CD4-positive, alpha-beta T cell (primary cell): ENCODE measurements at regions not wholly inside any gene's neighbourhood (a gene's known extent, or its start where the extent isn't known, plus 50 kb on each side); places are given as distances from the start of the nearest gene placed in this dataset.

ENCODE experiments used
- ATAC-seq: fragments of 200-7000 bp; cut with Tn5 transposase; one replicate; pipeline ENCODE4 v1.10.0; 2022; ENCODE audit warnings: mild to moderate bottlenecking; ENCODE audit not compliant: poor library complexity
- CTCF ChIA-PET: fragments of 350-600 bp; sonication (Branson Sonifier 250); formaldehyde crosslinking; loops from one replicate; lab custom pipeline; 2021; ENCODE audit warnings: antibody characterized with exemption, inconsistent platforms; lab: Charles Lee
- POLR2A ChIA-PET: fragments of 350-600 bp; sonication (Branson Sonifier 250); formaldehyde crosslinking; loops from one replicate; lab custom pipeline; 2021; ENCODE audit warnings: antibody characterized with exemption, inconsistent platforms; lab: Charles Lee
- DNase-seq, 14 experiments: peaks; one replicate each; pipeline ENCODE4 v3.0.0-alpha.2; 2013 to 2020; ENCODE audit warnings: mixed read lengths in 2 of 14
- H3K27ac ChIP-seq, 2 donors: one replicate each; pipeline versions ENCODE4 v1.5.1 to v1.7.0; 2013; ENCODE audit warnings: low read length in 2 of 2, low read depth in 1 of 2, mild to moderate bottlenecking in 1 of 2
- H3K27me3 ChIP-seq, 2 experiments: 1 replicate in 1 of 2; 2 replicates in 1 of 2; pipeline versions ENCODE4 v1.6.1 to v1.7.0; 2013; ENCODE audit warnings: low read length in 2 of 2, control low read depth in 1 of 2, mild to moderate bottlenecking in 1 of 2, moderate library complexity in 1 of 2; ENCODE audit not compliant: insufficient read depth in 2 of 2, control insufficient read depth in 1 of 2
- H3K36me3 ChIP-seq: one replicate; pipeline ENCODE4 v1.6.1; 2013; ENCODE audit warnings: low read length, control low read depth; ENCODE audit not compliant: insufficient read depth
- H3K4me1 ChIP-seq: one replicate; pipeline ENCODE4 v1.6.1; 2013; ENCODE audit warnings: low read length, control low read depth; ENCODE audit not compliant: insufficient read depth
- H3K4me3 ChIP-seq: one replicate; pipeline ENCODE4 v1.5.1; 2013; ENCODE audit warnings: mild to moderate bottlenecking, low read length, moderate library complexity
- H3K9me3 ChIP-seq, 2 experiments: 1 replicate in 1 of 2; 2 replicates in 1 of 2; pipeline versions ENCODE4 v1.6.1 to v1.7.0; 2013; ENCODE audit warnings: low read length in 2 of 2, mild to moderate bottlenecking in 2 of 2, control low read depth in 1 of 2, moderate library complexity in 1 of 2; ENCODE audit not compliant: control insufficient read depth in 1 of 2, insufficient read depth in 1 of 2
- H3K27ac Mint-ChIP-seq: one replicate; pipeline ENCODE4 v1.8.0; 2020; ENCODE audit warnings: mixed read lengths
- H3K27me3 Mint-ChIP-seq: one replicate; pipeline ENCODE4 v1.8.0; 2021; ENCODE audit warnings: mixed read lengths
- H3K36me3 Mint-ChIP-seq: one replicate; pipeline ENCODE4 v1.8.0; 2021; ENCODE audit warnings: low read depth, mixed read lengths
- H3K4me1 Mint-ChIP-seq: one replicate; pipeline ENCODE4 v1.8.0; 2021; ENCODE audit warnings: low read depth, mixed read lengths
- H3K4me3 Mint-ChIP-seq: one replicate; pipeline ENCODE4 v1.8.0; 2020; ENCODE audit warnings: mild to moderate bottlenecking, mixed read lengths
- H3K9me3 Mint-ChIP-seq: one replicate; pipeline ENCODE4 v1.8.0; 2020; ENCODE audit warnings: mixed read lengths
- intact Hi-C, 2 experiments: fragments of 100-400 bp; cut with DNase I in 1 of 2; cut with micrococcal nuclease in 1 of 2; formaldehyde crosslinking; loops; one replicate each; pipeline versions ENCODE4 v1.15.1 to v1.9.0; 2023 to 2025; cut with DNase I, micrococcal nuclease
- TF ChIP-seq, protein P1 (sequence below): fragments of 200-600 bp; IDR thresholded peaks from one replicate; pipeline ENCODE4 v1.8.0; 2022; ENCODE audit warnings: antibody characterized with exemption, mild to moderate bottlenecking

DNA sequence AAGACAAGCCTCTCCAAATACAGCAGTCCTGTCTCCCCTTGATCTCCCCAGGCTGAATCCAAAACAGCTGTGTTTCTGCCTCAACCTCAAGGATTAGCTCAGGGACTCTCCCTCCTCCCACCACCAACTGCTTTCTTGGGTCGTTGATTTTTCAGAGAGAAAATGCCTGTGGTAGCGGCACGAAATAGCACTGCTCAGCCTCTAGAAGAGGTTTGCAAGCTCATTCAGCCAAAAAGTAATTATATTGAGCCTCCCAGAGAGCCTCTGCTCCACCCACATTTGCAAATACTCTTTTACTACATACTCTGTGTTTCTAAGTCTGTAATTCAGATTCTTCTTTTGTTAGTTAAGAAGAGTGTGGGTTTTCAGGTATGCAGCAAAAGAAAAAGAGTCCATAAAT lies 396.4 kb upstream of the TNP1 start:
- intact Hi-C loops: no loop called here
- CTCF ChIA-PET: no interaction called here
- Histone ChIP-seq H3K36me3 (no peaks in the 10 kb centered on the region), H3K27ac (no peak overlapping the region), H3K4me1 (no peaks in the 10 kb centered on the region), H3K4me3 (no peak overlapping the region), H3K27me3 (peaks cover 0 to 4% of the 10 kb centered on the region in 2 experiments), H3K9me3 (no peaks in the 10 kb centered on the region)
- Mint-ChIP-seq H3K4me3 (no peak overlapping the region), H3K4me1 (no peaks in the 10 kb centered on the region), H3K27me3 (no peaks in the 10 kb centered on the region), H3K27ac (no peak overlapping the region), H3K36me3 (no peaks in the 10 kb centered on the region), H3K9me3 (no peaks in the 10 kb centered on the region)
- DNase-seq (no peak), ATAC-seq (no peak)
- POLR2A ChIA-PET: no interaction called here
- TF ChIP-seq, protein P1, sequence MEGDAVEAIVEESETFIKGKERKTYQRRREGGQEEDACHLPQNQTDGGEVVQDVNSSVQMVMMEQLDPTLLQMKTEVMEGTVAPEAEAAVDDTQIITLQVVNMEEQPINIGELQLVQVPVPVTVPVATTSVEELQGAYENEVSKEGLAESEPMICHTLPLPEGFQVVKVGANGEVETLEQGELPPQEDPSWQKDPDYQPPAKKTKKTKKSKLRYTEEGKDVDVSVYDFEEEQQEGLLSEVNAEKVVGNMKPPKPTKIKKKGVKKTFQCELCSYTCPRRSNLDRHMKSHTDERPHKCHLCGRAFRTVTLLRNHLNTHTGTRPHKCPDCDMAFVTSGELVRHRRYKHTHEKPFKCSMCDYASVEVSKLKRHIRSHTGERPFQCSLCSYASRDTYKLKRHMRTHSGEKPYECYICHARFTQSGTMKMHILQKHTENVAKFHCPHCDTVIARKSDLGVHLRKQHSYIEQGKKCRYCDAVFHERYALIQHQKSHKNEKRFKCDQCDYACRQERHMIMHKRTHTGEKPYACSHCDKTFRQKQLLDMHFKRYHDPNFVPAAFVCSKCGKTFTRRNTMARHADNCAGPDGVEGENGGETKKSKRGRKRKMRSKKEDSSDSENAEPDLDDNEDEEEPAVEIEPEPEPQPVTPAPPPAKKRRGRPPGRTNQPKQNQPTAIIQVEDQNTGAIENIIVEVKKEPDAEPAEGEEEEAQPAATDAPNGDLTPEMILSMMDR: no peak

GRCh38 chr2:217254111-217254510 lies 394.2 kb upstream of the TNP1 start:
- Histone ChIP-seq H3K27ac (no peak overlapping the region), H3K4me1 (no peaks in the 10 kb centered on the region), H3K36me3 (no peaks in the 10 kb centered on the region), H3K4me3 (no peak overlapping the region), H3K9me3 (no peaks in the 10 kb centered on the region), H3K27me3 (peaks cover 0 to 7% of the 10 kb centered on the region in 2 experiments)
- no peak overlapping the region for H3K27ac Mint-ChIP-seq
- no peaks in the 10 kb centered on the region for H3K27me3 Mint-ChIP-seq
- intact Hi-C loops: no loop called here
- no peaks in the 10 kb centered on the region for H3K9me3 Mint-ChIP-seq
- no peaks in the 10 kb centered on the region for H3K4me1 Mint-ChIP-seq
- ChIA-PET POLR2A (no interaction called here), CTCF (no interaction called here)
- H3K4me3 Mint-ChIP-seq: no peak overlapping the region
- TF ChIP-seq, protein P1: no peak
- no peaks in the 10 kb centered on the region for H3K36me3 Mint-ChIP-seq
- DNase-seq: no peak
- no peak for ATAC-seq

DNA sequence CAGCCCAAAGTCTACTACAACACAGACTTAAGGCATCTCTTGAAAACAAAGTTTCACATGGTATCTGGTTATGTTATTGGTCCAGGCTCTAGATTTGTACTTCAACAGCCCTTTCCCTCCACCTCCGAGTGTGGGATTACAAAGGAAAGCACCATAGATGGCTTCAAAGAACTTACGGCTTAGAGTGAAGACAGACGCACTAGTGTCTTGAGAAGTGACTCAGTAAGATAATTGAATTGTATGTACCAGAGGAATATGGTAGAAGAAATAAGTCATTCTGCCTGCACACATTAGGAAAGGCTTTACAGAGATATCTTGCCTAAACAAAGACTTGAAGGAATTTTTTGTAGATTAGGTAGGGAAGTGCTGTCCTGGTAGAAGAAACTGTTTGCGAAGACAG lies 392.3 kb upstream of the TNP1 start:
- ChIA-PET POLR2A (no interaction called here), CTCF (no interaction called here)
- Histone ChIP-seq H3K27me3 (peaks cover 0 to 7% of the 10 kb centered on the region in 2 experiments), H3K4me1 (no peaks in the 10 kb centered on the region), H3K27ac (no peak overlapping the region), H3K36me3 (no peaks in the 10 kb centered on the region), H3K4me3 (no peak overlapping the region), H3K9me3 (no peaks in the 10 kb centered on the region)
- H3K36me3 Mint-ChIP-seq: no peaks in the 10 kb centered on the region
- TF ChIP-seq, protein P1: no peak
- intact Hi-C loops: no loop called here
- H3K4me1 Mint-ChIP-seq: no peaks in the 10 kb centered on the region
- no peak overlapping the region for H3K4me3 Mint-ChIP-seq
- DNase-seq: no peak
- no peaks in the 10 kb centered on the region for H3K27me3 Mint-ChIP-seq
- H3K9me3 Mint-ChIP-seq: no peaks in the 10 kb centered on the region
- no peak for ATAC-seq
- H3K27ac Mint-ChIP-seq: no peak overlapping the region
